ENCODE measurements at regions not wholly inside any gene's neighbourhood (a gene's known extent, or its start where the extent isn't known, plus 50 kb on each side); places are given as distances from the start of the nearest gene placed in this dataset.
"Not testable (repeated sequence)": the region's sequence is repeated elsewhere in the genome, so short reads cannot be mapped to it uniquely, and the experiment has no call there.

DNA sequence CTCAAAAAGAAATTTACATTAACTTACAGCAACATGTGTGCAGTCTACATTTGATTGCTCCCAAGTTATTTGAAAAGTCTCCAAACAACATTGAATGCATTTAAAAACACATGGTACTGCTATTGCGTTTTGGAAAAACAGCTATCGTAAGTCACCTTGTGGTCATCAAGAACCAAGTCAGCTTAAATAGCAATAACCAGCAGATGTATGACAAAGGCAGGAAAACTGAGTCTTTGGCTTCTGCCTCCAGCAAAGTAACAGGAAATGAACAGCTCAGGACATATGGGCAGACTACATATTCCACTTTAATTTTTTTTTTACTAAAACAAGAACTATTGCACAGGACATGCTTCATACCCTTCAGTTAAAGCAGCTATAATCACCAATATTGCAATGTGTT lies 580.6 kb upstream of the SPRY2 start:
- no peak for DNase-seq

DNA sequence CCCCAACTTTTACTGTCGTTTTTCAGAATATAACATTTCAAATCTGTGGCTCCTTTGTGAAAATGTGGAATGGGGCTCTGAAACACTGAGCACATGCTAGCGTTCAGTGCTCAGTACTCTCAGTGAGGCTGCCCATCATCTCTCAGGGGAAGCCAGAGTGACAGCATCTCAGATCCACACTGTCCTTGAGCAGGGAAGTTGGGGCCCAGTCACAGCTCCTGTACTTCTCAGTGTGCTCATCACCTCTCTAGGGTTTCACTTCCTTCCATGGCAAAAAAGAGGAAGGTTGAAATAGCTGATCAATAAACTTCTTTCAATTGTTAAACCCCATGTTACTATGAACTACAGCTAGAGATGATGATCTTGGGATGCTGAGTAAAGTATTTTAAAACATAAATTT lies 565.9 kb upstream of the SPRY2 start:
- no peak for DNase-seq

GRCh38 chr13:80904386-80904785 lies 563.5 kb upstream of the SPRY2 start:
- no peak for DNase-seq

DNA sequence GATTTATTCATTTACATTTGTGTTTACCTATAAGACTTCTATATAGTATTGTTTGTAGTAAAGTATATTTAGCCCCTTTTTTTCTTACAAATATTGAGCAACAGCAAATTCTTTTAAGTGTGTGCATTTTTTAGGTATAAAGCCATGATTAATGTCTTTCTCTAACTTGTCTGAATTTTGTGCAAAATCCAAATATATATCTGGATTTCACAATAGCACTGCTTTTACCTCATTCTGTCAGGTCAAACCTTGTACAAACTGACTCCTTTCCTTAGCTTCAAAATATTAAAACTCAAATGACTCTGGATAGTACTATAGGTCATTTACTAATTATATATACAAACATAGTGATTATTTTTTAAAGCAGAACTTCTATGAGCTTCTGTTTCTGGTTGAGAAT lies 563.0 kb upstream of the SPRY2 start:
- no peak for DNase-seq

DNA sequence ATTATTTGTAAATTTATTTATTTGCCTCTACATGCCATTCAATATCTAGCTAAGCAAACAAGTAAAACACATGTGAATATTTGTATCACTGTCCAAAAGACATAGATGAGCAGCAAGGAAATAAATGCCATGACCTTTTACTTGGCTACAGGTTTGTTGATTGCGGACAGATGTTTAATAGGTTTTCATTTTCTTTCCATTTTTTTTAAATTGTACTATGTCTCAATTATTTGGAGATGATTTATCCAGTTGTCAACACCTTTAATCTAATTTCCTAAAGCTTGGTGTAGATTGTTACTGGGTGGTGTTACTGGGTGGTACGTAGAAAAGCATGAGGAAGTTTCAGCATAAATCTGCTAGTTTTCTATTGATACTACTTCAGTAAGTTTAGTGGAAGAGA lies 560.6 kb upstream of the SPRY2 start:
- no peak for DNase-seq

DNA sequence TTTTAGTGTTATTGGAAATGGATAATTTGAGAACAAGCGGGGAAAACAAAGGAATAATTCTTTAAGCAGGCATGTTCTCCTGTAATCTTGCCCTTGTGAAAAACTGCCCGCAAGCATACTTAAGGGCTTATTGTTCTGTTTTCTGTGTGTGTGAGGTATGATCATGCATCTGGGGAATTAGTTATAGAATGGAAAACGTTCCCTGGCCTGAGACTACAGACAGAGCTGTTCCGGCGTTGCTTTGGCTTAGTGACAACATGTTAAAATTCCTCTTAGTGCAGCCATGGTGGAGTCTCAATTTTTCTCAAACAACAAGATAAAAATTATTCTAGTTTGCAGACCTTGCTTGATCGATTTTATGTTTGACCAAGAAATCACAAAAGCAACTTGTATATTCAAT lies 560.2 kb upstream of the SPRY2 start:
- no peak for DNase-seq

DNA sequence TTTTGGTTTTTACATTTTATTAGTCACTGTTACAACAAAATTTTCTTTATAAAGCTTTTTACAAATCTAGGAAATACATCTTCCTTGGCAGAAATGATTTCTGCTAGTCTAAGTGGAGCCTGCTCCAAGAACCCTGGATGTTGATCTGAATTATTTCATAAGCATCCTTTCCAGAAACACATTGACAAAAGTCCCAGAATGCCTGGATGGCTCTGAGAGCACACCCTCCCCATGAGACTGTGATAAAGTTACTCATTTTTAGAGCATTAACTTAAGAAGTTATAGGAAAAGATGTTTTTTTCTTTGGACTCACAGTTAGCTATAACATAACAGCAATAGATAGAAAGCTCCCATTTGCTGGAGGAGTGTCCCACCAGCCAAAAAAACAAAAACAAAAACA lies 559.6 kb upstream of the SPRY2 start:
- DNase-seq = no peak

DNA sequence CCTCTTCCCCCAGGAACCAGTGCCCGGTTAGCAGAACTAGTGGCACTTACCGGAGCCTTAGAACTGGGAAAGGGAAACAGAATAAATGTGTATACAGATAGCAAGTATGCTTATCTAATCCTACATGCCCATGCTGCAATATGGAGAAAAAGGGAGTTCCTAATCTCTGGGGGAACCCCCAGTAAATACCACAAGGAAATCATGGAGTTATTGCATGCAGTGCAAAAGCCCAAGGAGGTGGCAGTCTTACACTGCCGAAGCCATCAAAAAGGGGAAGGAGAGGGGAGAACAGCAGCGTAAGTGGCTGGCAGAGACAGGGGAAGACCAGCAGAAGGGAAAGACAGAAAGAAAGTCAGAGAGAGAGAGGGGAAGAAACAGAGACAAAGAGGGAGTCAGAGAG lies 556.7 kb upstream of the SPRY2 start:
- not testable (repeated sequence) for DNase-seq

- DNase-seq = no peak
Observed at GRCh38 chr13:80894917-80895316, 554.0 kb upstream of the SPRY2 start.

DNA sequence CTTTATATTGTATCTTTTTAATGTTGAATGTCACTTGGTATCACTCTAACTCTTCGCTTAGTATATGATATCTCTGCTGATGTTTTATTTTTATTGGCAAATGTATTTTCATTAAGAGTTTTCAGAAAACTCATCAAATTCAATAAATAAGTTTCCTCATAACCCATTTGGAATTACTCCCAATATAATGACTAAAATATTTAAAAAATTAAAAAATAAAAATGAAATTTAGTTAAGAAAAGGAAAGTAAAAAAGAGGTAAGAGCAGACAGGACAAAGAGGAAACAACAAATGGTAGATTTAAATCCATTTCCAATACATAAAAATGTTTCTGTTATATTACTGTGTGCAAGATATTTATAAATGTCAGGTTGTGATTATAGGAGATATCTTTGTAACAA lies 548.9 kb upstream of the SPRY2 start:
- no peak for DNase-seq

GRCh38 chr13:80888390-80888789 lies 547.5 kb upstream of the SPRY2 start:
- DNase-seq = no peak

DNA sequence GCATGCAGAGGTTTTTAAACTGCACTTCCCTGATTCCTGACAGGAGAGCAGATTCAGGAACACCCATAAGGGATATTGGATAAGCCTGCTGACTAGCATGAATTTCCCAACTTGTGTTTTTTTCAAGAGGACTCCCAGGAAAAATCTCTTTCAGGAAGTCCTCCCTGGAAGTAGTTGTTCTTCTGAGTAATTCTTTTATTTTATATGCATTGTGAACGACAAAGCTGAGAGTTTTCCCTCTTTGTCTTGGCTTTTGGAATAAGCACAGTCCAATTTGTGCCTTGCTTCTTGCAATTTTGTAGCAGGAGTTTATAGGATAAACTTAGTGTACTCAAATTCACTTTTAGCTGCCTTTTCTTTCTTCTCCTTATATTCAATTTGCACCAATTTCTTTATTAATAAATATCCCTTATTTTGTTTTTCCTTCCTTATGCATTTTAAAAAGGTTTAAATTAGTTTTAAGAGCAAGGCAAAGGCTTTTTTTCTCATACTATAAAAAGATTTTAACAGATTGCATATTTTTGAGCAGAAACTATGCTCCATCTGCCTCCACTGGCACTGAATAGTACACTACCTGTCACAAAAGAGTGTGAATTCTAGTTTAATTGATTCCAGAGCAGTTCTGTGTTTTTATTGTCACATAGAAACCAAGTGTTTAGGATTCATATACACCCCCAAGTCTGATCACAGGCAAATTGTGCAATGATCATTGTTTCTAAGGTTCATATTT lies 543.3 kb upstream of the SPRY2 start:
- no peak for DNase-seq

DNA sequence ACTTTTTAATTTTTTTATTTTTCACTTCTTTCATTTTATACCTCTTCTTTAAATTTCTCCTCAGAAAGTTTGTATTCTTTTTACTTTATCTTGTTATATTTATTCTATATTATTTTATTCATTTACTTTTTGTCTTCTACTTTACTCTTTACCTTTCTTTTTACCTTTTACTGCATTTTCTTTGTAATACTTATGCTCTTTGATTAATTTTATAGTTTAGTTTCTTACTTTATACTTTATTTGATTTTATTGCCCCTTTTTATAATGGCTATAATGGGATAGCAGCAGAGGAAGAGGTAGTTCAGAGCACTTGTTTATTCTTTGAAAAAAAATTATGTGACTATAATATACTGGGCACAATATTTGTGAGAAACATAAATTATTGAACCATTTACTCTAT lies 542.6 kb upstream of the SPRY2 start:
- DNase-seq = no peak

- no peak for DNase-seq
Observed at GRCh38 chr13:80881942-80882445, 541.1 kb upstream of the SPRY2 start.

DNA sequence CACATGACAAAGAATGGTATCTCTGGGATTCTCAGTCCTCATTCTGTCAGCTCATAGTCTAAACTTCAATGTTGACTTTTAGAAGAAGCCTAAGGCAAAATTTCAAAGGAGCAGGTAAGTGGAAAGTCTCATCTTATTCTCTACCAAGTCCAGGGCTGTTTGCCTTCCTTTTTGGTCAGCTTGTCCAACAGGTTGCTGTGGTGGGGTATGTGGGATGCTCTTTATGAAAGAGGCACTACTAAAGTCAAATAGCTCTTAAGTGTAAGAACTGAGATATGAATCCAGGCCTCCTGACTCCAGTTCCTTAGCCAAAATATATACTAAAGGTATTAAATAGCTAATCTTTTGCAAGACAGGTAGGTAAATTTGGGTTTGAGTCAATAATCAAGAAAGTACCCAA lies 540.6 kb upstream of the SPRY2 start:
- DNase-seq = no peak

DNA sequence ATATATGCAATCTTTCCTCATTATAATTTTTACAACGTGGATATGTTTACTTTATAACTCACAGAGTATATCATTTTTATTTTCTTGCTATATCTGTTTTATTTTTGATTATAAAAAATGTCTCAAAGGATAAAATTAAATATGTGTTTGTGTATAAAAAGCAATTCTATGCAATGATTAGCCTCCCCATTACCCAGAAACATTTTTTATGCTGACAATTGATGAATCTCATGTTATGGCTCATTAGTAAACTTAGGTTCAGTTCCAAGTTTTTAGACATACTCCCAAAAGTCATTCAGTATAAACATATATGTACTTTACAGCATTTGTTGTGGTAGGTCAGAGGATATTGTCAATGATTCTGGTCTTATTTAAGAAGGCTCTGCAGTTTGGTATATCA lies 540.1 kb upstream of the SPRY2 start:
- DNase-seq = no peak

DNA sequence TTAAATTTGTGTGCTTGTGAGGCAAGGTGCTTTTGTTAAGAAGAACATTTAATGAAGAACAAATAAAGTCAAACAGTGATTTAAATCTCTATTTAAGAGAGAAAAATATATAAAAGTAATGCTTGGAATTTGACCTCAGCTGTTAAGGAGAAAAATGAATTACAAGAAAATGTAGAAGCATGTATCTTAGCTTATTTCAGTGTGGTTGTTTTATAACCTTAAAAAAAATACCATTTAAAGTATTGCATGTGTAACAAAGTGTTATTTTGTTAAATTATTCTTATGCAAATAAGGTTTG lies 537.0 kb upstream of the SPRY2 start:
- no peak for DNase-seq

- DNase-seq = no peak
Observed at GRCh38 chr13:80877209-80877943, 536.5 kb upstream of the SPRY2 start.

DNA sequence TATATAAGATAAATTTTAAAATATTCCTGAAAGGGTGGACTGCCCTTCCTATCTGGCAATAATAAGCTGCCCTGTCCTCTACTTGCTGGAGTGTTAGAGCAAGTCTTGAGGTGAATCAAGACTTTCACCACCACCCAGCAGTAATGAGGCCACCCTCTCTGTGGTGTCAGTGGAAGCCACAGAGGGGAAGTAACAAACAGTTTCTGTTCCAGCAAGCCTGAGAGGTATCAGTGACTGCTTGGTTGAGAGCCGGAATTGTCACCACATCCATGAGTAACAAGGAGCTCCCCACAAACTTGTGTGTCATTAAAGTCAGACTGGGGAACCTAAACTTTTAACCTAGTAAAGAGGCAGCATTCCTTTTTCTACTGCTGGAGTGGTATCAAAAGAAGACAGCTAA lies 532.7 kb upstream of the SPRY2 start:
- no peak for DNase-seq

DNA sequence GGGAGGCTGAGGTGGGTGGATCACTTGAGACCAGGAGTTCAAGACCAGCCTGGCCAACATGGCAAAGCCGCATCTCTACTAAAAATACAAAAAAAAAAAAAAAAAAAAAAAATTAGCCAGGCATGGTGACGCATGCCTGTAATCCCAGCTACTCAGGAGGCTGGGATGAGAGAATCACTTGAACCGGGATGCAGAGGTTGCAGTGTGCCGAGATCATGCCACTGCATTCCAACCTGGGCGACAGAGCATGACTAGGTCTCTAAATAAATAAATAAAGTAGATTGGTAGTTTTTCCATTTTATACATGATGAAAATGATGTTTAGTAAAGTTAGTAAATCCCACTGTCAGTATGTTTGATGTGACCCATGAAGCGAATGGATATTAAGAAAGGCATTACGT lies 531.0 kb upstream of the SPRY2 start:
- not testable (repeated sequence) for DNase-seq

DNA sequence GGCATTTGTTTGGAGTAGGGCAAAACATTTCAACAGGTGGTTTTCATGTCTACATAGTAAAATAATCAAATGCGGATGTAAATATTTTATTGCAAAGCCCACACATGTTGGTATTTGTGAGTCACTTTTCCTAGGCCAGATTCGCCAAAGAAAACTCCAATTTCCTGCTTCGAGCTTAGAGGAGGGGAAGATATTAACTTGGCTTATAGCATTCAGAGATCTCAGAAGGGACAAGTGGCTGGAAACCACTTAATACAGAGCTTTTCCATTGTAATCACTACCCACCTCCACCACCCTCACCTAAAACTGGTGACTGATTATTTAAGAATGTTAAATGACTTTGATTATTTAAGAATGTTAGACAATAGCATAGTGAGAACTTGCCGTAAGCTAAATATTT lies 530.6 kb upstream of the SPRY2 start:
- DNase-seq = no peak

GRCh38 chr13:80870186-80870585 lies 529.3 kb upstream of the SPRY2 start:
- DNase-seq = no peak

DNA sequence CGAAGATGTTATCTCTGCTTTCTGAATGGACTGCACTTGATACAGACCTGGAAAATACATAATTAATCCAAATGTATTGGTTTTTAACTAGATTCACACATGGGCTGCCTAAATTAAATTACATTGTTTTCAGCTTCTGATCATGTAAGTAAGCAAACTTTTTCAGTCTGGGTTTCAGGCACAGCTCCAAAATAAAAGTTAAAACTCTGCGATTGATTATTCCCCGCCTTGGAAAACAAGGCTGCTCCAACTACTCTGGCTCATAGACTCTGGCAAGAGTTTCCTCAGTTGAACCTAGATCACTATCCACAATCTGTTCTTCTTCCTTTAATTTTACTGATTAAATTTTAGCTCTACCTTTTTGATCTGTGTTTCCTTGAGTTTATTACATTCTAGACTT lies 526.0 kb upstream of the SPRY2 start:
- DNase-seq = no peak

Data from nucleus accumbens (tissue), 56 donors.